ENCODE measurements at regions not wholly inside any gene's neighbourhood (a gene's known extent, or its start where the extent isn't known, plus 50 kb on each side); places are given as distances from the start of the nearest gene placed in this dataset.

GRCh38 chr17:33947762-33948161, 307.3 kb upstream of the CCL2 start:
- TF ChIP-seq CTCF (IDR thresholded peaks at IDR 0.05) (no peak), POLR2A (IDR thresholded peaks at IDR 0.05) (no peak)
